NCI-H1048 (cell line): ENCODE measurements at regions not wholly inside any gene's neighbourhood (a gene's known extent, or its start where the extent isn't known, plus 50 kb on each side); places are given as distances from the start of the nearest gene placed in this dataset.

Source experiments
- DNase-seq: peaks from one replicate; lab custom pipeline; 2025; lab: John Stamatoyannopoulos, UW

DNA sequence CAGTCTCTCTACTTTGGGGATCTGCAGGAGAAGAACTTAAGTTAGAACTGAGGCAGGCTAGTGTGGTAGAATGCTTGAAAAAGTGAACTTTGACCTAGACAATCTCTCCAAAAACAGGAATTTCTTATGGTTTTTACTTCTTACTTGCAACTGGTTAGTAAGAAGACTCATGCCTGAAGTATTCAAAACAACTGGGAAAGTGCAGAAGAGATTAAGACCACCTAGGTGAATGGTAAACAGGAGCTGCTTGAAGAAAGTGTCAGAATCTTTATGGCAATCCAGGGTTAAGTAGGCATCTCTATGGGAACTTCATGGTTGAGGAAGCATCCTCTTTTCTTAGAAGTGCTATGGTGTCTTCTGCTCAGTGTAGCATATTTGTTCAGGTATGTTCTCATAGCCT is 428.6 kb upstream of the TLE4 start:
- no peak for DNase-seq

GRCh38 chr9:79145442-79145841 is 426.3 kb upstream of the TLE4 start:
- DNase-seq: no peak

GRCh38 chr9:79149585-79149984 is 422.2 kb upstream of the TLE4 start:
- no peak for DNase-seq

GRCh38 chr9:79151791-79152190 is 420.0 kb upstream of the TLE4 start:
- no peak for DNase-seq

GRCh38 chr9:79152306-79152705 is 419.5 kb upstream of the TLE4 start:
- DNase-seq: no peak

- DNase-seq: no peak
Measured at GRCh38 chr9:79154806-79155205, 417.0 kb upstream of the TLE4 start.

- DNase-seq: no peak
Measured at GRCh38 chr9:79155308-79155707, 416.5 kb upstream of the TLE4 start.

DNA sequence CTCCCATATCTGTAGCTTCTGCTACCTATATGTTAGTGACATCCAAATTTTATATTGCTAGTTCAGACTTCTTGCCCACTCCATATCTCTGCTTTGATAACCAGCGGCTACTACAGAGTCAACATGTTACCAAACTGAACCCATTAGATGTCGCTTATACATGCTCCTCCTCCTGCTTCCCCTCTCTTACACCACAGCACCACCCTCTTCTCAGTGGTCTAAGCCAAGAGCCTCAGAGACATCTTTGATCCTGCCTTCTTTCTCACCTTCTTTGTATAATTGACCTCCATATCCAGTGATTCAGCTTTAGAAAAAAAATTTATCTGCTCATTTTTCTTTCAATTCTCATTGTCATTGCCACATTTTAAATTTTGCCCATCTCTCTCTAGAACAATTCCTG is 408.2 kb upstream of the TLE4 start:
- DNase-seq: no peak

GRCh38 chr9:79164406-79164805 is 407.4 kb upstream of the TLE4 start:
- no peak for DNase-seq

GRCh38 chr9:79165020-79165780 is 406.6 kb upstream of the TLE4 start:
- DNase-seq: no peak

GRCh38 chr9:79166005-79166404 is 405.8 kb upstream of the TLE4 start:
- DNase-seq: no peak

DNA sequence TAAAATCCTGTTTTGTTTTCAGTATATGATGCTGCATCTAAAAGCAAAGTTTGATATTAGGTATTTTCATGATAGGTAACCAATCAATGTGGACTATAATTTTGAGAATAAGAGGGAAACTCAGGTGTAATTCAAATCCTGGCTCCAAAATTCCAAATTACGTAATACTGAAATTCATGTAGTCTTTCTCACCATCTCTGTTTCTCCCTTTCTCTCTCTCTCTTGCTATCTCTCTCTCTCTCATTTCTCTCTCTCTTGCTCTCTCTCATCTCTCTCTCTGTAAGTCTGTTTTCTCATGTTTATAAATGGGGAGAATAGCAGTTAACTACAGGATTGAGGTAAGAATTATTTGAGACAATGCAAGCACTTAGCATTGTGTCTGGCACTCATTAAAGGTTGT is 401.1 kb upstream of the TLE4 start:
- DNase-seq: no peak

- no peak for DNase-seq
Measured at GRCh38 chr9:79173932-79174331, 397.8 kb upstream of the TLE4 start.

- DNase-seq: no peak
Measured at GRCh38 chr9:79176014-79176697, 395.6 kb upstream of the TLE4 start.

- no peak for DNase-seq
Measured at GRCh38 chr9:79184831-79185230, 386.9 kb upstream of the TLE4 start.

GRCh38 chr9:79185866-79186265 is 385.9 kb upstream of the TLE4 start:
- DNase-seq: no peak

GRCh38 chr9:79189511-79189924 is 382.2 kb upstream of the TLE4 start:
- no peak for DNase-seq

DNA sequence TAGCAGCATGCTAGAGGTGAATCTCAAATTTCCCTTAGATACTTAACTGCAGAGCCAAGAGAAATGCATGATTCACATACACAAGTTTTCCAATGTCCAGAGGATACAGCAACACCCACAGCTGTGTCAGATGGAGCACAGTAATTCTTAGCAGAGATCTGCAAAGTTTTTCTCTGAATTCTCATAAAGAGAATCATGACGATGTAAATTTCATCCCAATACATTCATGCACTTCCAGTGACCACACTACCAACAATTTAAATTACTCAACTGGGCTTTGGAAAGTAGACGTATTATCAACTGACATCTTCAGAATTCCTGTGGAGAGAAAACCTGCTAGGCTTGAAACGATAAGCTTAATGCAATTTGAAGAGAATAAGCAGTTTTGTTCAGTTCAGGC is 378.8 kb upstream of the TLE4 start:
- no peak for DNase-seq

- no peak for DNase-seq
Measured at GRCh38 chr9:79193501-79194223, 378.1 kb upstream of the TLE4 start.

- DNase-seq: no peak
Measured at GRCh38 chr9:79195879-79196278, 375.9 kb upstream of the TLE4 start.

DNA sequence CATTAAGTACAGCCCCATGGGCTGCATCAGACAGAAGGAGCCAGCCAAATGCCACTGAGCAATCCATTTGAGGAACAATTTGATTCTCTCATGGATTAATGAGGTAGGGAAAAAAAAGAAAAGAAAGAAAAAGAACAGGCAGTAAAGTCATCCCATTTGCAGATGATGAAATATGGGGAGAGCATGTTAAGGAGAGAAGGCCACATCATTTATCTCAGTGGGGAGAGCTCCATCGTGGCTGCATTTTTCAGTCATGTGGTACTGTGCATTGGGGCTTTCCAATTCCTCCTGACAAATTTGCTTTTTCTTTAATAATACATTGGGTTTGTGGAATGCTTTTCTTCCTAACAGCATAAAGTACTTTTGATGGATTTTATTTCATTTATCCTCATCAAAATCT is 375.2 kb upstream of the TLE4 start:
- DNase-seq: no peak

GRCh38 chr9:79200336-79200735 is 371.4 kb upstream of the TLE4 start:
- no peak for DNase-seq

GRCh38 chr9:79201636-79202035 is 370.1 kb upstream of the TLE4 start:
- no peak for DNase-seq
